ENCODE measurements at regions not wholly inside any gene's neighbourhood (a gene's known extent, or its start where the extent isn't known, plus 50 kb on each side); places are given as distances from the start of the nearest gene placed in this dataset.

- no peak for TF ChIP-seq CTCF (IDR thresholded peaks at IDR 0.05; ENCODE audit: low read depth, low read length)
- no peak overlapping the region for H3K4me3 ChIP-seq (ENCODE audit: low read depth, low read length)
- no peak for DNase-seq (ENCODE audit: low read depth, low spot score)
- in situ Hi-C loops (cut with HindIII; ENCODE audit: low sequenced_read_pairs): no loop called here
Measured at GRCh38 chr6:92000112-92000511, 1413.2 kb upstream of the MAP3K7 start.

GRCh38 chr6:91994787-91995186 lies 1407.9 kb upstream of the MAP3K7 start:
- H3K4me3 ChIP-seq (ENCODE audit: low read depth, low read length): no peak overlapping the region
- TF ChIP-seq CTCF (IDR thresholded peaks at IDR 0.05; ENCODE audit: low read depth, low read length): no peak
- in situ Hi-C loops (cut with HindIII; ENCODE audit: low sequenced_read_pairs): no loop called here
- no peak for DNase-seq (ENCODE audit: low read depth, low spot score)

DNA sequence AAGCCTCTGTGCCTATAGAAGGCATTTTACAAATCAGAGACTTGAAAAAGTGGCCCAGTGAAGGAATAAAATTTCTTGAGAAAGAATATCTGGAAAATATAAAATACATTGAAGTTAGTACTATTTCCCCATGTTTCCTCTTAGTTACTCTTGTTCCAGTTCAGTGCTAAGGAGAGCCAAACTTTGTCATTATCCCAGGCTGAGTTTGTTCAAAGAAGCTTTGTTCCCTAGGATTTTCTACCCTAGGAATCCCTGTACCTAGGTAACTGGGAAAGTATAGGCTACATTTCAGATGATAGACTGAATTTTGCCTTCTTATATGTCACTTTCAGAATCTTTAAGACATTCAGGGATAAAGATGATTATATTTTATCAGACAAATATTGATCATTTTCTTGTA lies 1395.7 kb upstream of the MAP3K7 start:
- in situ Hi-C loops (cut with HindIII; ENCODE audit: low sequenced_read_pairs): no loop called here
- DNase-seq (ENCODE audit: low read depth, low spot score): no peak
- no peak overlapping the region for H3K4me3 ChIP-seq (ENCODE audit: low read depth, low read length)
- TF ChIP-seq CTCF (IDR thresholded peaks at IDR 0.05; ENCODE audit: low read depth, low read length): no peak

GRCh38 chr6:91976797-91977196 lies 1389.9 kb upstream of the MAP3K7 start:
- DNase-seq (ENCODE audit: low read depth, low spot score): no peak
- TF ChIP-seq CTCF (IDR thresholded peaks at IDR 0.05; ENCODE audit: low read depth, low read length): no peak
- H3K4me3 ChIP-seq (ENCODE audit: low read depth, low read length): no peak overlapping the region
- in situ Hi-C loops (cut with HindIII; ENCODE audit: low sequenced_read_pairs): no loop called here

DNA sequence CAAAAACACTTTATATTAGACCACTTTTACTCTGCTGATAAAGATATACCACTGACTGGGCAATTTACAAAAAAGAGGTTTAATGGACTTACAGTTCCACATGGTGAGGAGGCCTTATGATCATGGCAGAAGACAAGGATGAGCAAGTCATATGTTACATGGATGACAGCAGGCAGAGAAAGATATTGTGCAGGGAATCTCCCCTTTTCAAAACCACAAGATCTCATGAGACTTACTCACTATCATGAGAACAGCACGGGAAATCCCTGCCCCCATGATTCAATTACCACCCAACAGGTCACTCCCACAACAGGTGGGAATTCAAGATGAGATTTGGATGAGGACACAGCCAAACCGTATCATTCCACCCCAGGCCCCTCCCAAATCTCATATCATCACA lies 1383.8 kb upstream of the MAP3K7 start:
- in situ Hi-C loops (cut with HindIII; ENCODE audit: low sequenced_read_pairs): no loop called here
- TF ChIP-seq CTCF (IDR thresholded peaks at IDR 0.05; ENCODE audit: low read depth, low read length): no peak
- DNase-seq (ENCODE audit: low read depth, low spot score): no peak
- no peak overlapping the region for H3K4me3 ChIP-seq (ENCODE audit: low read depth, low read length)

GRCh38 chr6:91965872-91966271 lies 1379.0 kb upstream of the MAP3K7 start:
- no peak for TF ChIP-seq CTCF (IDR thresholded peaks at IDR 0.05; ENCODE audit: low read depth, low read length)
- no peak overlapping the region for H3K4me3 ChIP-seq (ENCODE audit: low read depth, low read length)

GRCh38 chr6:91961671-91962070 lies 1374.8 kb upstream of the MAP3K7 start:
- no peak overlapping the region for H3K4me3 ChIP-seq (ENCODE audit: low read depth, low read length)
- no peak for DNase-seq (ENCODE audit: low read depth, low spot score)
- in situ Hi-C loops (cut with HindIII; ENCODE audit: low sequenced_read_pairs): no loop called here
- TF ChIP-seq CTCF (IDR thresholded peaks at IDR 0.05; ENCODE audit: low read depth, low read length): no peak

More at GRCh38 chr6:91965872-91966271, 1379.0 kb upstream of the MAP3K7 start:
- DNase-seq (ENCODE audit: low read depth, low spot score): no peak
- in situ Hi-C loops (cut with HindIII; ENCODE audit: low sequenced_read_pairs): no loop called here

All from astrocyte of the spinal cord (primary cell).